Spleen (tissue), 7 donors: ENCODE measurements at regions not wholly inside any gene's neighbourhood (a gene's known extent, or its start where the extent isn't known, plus 50 kb on each side); places are given as distances from the start of the nearest gene placed in this dataset.

ENCODE experiments used
- CTCF ChIP-seq, 11 experiments: fragments of 200-600 bp in 7 of 11; fragments of 450-650 bp in 4 of 11; sonication (generic) in 4 of 11; IDR thresholded peaks in 8 of 11; conservative IDR thresholded peaks in 3 of 11; 1 replicate in 7 of 11; 2 replicates in 4 of 11; pipeline versions ENCODE4 v1.4.0 to v1.8.0; 2016 to 2021; ENCODE audit warnings: antibody characterized with exemption in 11 of 11, inconsistent platforms in 4 of 11, mild to moderate bottlenecking in 1 of 11
- POLR2A ChIP-seq, 3 donors: fragments of 450-650 bp; IDR thresholded peaks; one replicate each; pipeline ENCODE4 v1.5.1; 2017; ENCODE audit warnings: antibody characterized with exemption in 3 of 3, mild to moderate bottlenecking in 1 of 3
- POLR2AphosphoS5 ChIP-seq, 3 donors: sonication (generic); formaldehyde crosslinking; IDR thresholded peaks; one replicate each; pipeline ENCODE4 v1.5.1; 2017; ENCODE audit warnings: antibody characterized with exemption in 3 of 3
- donor health status: DM: no; HTN: no; CAD: no; lungs with moderate emphysema.
- donor health status: DM: no; HTN: no; CAD: no.
- donor health status: DM: no; HTN: no; CAD: no.

DNA sequence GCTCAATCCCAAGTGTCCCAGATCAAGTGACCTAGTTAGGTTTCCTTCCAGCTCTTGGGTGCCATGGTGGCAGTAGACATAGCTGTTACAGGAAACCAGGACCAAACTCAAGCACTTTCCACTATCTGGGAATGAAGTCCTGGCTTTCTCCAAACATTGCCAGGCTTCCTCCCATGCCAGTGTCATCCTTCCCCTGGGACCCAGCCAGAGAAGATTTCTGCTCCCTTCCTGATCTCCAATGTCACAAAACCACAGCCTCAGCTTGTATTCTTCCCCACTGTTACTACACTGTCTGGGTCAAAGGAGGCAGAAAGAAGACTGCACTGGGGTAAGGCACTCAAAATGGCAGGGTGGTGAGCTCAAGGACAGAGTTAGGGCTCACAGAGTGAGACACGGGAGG is 347.1 kb downstream of the TNS1 start:
- TF ChIP-seq CTCF (IDR thresholded peaks at IDR 0.05 in 8 of 11, conservative IDR thresholded peaks at IDR 0.05 in 3 of 11): no peak
- TF ChIP-seq POLR2AphosphoS5 (IDR thresholded peaks at IDR 0.05): no peak
- no peak for TF ChIP-seq POLR2A (IDR thresholded peaks at IDR 0.05)
